RKO (cell line): ENCODE measurements at regions not wholly inside any gene's neighbourhood (a gene's known extent, or its start where the extent isn't known, plus 50 kb on each side); places are given as distances from the start of the nearest gene placed in this dataset.
"Not testable (repeated sequence)": the region's sequence is repeated elsewhere in the genome, so short reads cannot be mapped to it uniquely, and the experiment has no call there.

Experiments
- DNase-seq: peaks from one replicate; pipeline ENCODE4 v3.0.0-alpha.2; 2016; ENCODE audit warnings: low spot score

DNA sequence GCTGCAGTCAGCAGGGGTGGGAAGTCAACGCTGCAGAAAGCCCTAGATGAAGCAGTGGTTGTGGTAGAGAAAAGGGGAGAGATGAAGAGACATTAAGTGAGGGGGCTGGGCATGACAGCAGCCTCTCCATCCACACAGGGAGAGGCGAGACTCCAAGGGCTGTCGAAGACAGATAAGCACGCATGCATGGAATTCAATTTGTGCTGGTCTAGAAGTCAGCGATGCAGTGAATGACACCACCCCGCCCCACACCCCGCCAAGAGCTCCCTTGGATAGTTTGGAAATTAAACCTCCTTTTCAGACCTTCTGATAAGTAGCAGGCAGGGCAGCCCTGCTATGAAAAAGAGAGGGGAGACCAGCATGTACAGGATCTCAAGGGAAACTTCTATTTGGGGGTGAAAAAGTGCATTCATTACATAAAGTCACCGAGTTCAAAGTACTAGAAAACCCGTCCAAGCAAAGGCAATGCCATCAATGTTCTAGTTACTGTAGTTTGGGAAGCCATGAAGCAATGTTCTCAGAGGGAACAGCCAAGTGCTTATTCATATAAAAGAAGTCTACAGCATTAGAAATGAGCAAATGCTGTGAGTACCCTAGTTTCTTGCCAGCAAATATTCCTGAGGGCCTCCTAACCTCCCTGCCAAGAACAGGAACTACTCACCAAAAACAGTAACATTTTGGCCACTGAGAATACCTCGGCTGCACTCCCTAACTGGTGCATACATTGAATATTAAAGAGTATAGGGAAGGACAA, 152.3 kb upstream of the ANXA10 start:
- DNase-seq = no peak

GRCh38 chr4:167943872-167944505, 148.3 kb upstream of the ANXA10 start:
- DNase-seq = no peak

- no peak for DNase-seq
Measured at GRCh38 chr4:167944721-167945120, 147.6 kb upstream of the ANXA10 start.

DNA sequence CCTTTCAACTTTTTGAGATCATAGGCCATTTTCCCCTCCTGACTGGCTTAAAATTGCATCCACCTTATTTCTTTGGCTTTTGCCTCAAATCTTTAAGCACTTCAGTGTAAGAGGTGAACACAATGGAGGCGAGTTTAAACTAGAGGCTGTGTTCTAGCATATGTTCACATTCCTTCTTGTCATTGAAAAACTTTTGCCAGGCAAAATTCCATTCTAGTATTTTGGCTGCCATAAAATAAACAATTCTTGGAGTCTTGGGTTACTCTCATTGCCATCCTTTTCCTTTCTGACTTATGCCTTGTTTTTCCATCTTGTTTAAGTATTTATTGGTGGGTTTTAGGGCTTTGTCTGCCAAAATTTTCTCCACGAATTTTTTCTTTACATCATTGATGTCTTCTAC, 137.3 kb upstream of the ANXA10 start:
- no peak for DNase-seq

DNA sequence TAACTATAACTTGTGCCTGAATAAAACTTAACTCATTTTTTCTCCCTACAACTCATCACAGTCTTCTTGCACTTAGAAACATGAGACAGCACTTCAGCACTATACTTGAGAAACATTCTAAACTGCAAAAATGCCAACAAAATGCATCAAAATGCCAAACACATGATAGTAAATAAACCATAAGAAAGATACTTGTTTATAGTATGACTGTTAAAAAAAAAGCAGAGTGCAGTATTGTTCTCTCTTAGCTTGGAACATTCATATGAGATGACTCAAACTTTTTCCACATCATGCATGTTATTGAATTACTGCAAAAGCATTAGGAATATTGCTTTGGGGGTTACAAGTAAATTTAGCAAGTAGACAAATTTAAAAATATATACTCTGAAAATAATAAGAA, 135.7 kb upstream of the ANXA10 start:
- DNase-seq = no peak

DNA sequence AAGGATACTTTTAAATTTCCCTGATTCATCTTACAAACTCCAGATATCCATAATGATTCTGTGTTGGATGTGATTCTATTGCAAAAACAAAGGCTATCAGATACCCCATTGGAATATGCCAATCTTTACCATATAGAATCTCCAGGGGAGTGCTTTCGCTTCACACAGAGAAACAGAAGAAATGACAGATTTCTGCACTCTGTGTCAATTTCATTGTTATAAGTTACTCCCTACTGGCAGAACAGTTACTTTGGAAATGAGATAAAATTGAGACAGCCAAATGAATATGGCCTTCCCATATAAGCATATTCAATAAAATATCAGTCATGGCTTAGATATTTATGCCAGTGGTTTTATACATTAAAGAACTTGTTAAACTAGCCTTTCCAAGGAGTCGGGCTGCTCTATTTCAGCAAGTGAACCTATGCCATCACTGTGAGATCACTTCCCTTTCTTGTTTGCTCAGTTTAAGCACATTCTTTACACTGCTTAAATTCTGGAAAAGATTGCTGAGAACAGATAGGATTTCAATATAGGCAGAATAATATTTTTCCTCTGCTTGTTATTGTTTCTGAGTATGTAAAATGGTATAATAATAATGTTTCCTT, 127.5 kb upstream of the ANXA10 start:
- DNase-seq = no peak

DNA sequence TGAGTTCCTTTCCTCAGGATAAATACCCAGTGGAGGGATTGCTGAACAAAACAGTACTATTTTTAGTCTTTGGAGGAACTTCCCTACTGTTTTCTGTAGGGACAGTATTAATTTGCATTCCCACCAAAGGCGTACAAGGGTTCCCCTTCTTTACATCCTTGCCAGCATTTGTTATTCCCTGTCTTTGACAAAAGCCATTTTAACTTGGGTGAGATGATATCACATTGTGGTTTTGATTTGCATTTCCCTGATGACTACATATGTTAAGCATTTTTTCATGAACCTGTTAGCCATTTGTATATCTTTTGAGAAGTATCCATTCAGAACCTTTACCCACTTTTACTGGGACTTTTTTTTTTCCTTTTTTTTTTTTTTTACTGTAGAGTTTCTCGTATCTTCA, 126.2 kb upstream of the ANXA10 start:
- no peak for DNase-seq

GRCh38 chr4:167973513-167973912, 118.8 kb upstream of the ANXA10 start:
- no peak for DNase-seq

GRCh38 chr4:167985565-167985964, 106.8 kb upstream of the ANXA10 start:
- no peak for DNase-seq

- DNase-seq = no peak
Measured at GRCh38 chr4:167986044-167986443, 106.3 kb upstream of the ANXA10 start.

GRCh38 chr4:167987285-167987684, 105.1 kb upstream of the ANXA10 start:
- DNase-seq = no peak

DNA sequence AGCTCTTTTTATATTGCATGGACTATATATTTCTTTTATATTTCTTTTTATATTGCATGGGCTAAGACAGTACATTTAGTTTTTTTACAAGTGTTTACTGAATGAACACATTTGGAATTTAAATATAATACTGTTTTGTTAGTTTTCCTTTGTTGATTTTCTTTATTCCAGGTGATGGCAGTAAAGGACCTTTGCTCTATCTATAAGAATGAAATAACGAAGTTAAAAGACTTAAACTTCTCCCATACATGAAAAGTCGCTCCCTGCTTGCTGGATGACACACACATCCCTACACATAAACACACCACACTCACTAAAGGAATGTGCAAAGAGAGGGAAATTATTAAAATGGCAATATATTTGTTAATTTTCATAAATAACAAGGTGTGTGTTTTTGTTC, 102.5 kb upstream of the ANXA10 start:
- peak; percentile 16 for DNase-seq

GRCh38 chr4:168008112-168008511, 84.2 kb upstream of the ANXA10 start:
- not testable (repeated sequence) for DNase-seq

GRCh38 chr4:168019019-168019651, 73.2 kb upstream of the ANXA10 start:
- DNase-seq = no peak

DNA sequence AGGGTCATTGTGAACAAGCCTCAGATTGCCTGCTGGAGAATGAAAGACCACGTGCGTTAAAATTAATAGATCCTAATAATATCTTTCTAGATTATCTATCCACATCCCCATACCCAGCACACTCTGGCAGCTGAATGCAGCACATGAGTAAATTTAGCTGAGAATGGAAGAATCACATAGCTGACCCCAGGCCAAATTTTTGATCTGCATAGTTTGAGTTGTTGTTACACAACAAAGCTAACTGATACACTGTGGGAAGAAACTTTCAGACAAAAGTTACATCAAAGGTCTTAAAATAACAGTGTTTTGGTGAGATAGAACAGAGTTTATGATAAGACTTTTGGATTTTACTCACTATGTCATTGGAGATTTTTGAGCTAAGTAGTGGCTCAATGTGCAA, 72.4 kb upstream of the ANXA10 start:
- no peak for DNase-seq

DNA sequence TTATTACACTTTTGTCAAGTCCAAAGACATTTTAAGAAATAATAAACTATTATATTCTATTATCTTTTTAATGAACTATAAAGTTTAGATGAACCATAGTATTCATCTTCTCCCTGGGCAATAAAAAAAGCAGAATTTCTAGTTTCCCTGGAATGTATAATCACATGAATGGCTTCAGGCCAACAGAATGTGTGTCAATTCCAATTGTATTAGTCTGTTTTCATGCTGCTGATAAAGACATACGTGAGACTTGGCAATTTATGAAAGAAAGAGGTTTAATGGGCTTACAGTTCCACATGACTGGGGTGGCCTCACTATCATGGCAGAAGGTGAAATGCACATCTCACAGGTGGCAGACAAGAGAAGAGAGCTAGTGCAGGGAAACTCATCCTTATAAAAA, 70.7 kb upstream of the ANXA10 start:
- no peak for DNase-seq

GRCh38 chr4:168028568-168028967, 63.8 kb upstream of the ANXA10 start:
- peak; percentile 23 for DNase-seq

DNA sequence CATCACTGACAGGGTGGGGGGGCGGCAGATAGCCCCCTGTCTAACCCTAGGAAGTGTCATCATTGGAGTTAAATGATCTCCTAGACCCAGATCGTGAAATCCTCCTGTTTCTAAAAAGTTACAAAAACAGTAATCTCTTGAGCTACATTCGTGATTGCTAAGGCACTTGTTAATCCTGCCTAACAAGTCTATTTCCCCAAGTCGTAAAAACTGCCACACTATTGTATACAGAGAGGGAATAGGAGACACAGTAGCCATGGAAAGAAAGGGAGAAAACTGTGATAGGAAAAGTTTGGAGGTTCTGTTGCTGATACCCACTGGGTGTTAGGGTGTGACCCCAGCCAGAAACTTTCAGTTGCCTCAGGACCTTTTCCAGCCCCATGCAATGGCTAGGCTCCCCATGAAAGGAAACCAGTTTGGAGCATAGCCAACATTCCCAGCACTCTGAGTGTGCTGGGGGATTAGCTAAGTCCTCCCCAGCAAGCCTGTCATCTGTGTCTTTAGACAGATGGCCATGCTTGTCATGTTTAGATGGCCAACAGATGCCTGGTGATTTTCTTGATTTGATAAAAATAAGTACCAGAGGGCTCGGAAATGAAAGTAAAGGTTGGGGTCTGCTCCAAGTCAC, 63.3 kb upstream of the ANXA10 start:
- no peak for DNase-seq

- DNase-seq = no peak
Measured at GRCh38 chr4:168037676-168038075, 54.7 kb upstream of the ANXA10 start.

- no peak for DNase-seq
Measured at GRCh38 chr4:168039593-168039992, 52.7 kb upstream of the ANXA10 start.
